ENCODE measurements at regions not wholly inside any gene's neighbourhood (a gene's known extent, or its start where the extent isn't known, plus 50 kb on each side); places are given as distances from the start of the nearest gene placed in this dataset.
"Not testable (repeated sequence)": the region's sequence is repeated elsewhere in the genome, so short reads cannot be mapped to it uniquely, and the experiment has no call there.

- Histone ChIP-seq H3K23ac (ENCODE audit: low read length) (no peak overlapping the region), H2AK5ac (ENCODE audit: low read length) (no peak overlapping the region), H3K4me3 (ENCODE audit: low read length) (no peak overlapping the region), H3K18ac (ENCODE audit: low read length) (no peak overlapping the region), H3K4me2 (ENCODE audit: low read length) (no peak overlapping the region), H2BK15ac (replicated peaks; ENCODE audit: low read depth) (no peak overlapping the region), H2BK120ac (ENCODE audit: low read depth, low read length) (no peak overlapping the region), H3K27me3 (ENCODE audit: insufficient read depth, low read length, poor library complexity) (no peaks in the 10 kb centered on the region), H3K79me1 (ENCODE audit: low read length) (no peaks in the 10 kb centered on the region), H3K4ac (ENCODE audit: low read depth, low read length) (no peak overlapping the region), H3K36me3 (ENCODE audit: control insufficient read depth, insufficient read depth, low read length) (no peaks in the 10 kb centered on the region), H3K9ac (ENCODE audit: low read length) (no peak overlapping the region), H3K79me2 (ENCODE audit: control insufficient read depth, insufficient read depth, low read length) (no peaks in the 10 kb centered on the region), H2BK5ac (ENCODE audit: low read length) (no peak overlapping the region), H3K27ac (ENCODE audit: low read depth, low read length) (no peak overlapping the region), H4K5ac (ENCODE audit: low read length) (no peak overlapping the region), H4K8ac (ENCODE audit: low read depth, low read length) (no peak overlapping the region), H3K56ac (ENCODE audit: low read length) (no peak overlapping the region), H3K4me1 (ENCODE audit: control insufficient read depth, low read depth, low read length) (peaks cover 2% of the 10 kb centered on the region)
- no peak for DNase-seq
These were observed 301.8 kb upstream of the GADL1 start for GRCh38 chr3:31196261-31196660.

GRCh38 chr3:31196881-31197364 is 302.5 kb upstream of the GADL1 start:
- H3K4ac ChIP-seq (ENCODE audit: low read depth, low read length) = peak overlapping the region; percentile 55
- H2BK5ac ChIP-seq (ENCODE audit: low read length) = no peak overlapping the region
- no peak overlapping the region for H4K8ac ChIP-seq (ENCODE audit: low read depth, low read length)
- no peak overlapping the region for H3K56ac ChIP-seq (ENCODE audit: low read length)
- H4K5ac ChIP-seq (ENCODE audit: low read length) = no peak overlapping the region
- H3K9ac ChIP-seq (ENCODE audit: low read length) = no peak overlapping the region
- H2BK120ac ChIP-seq (ENCODE audit: low read depth, low read length) = no peak overlapping the region
- no peak overlapping the region for H2AK5ac ChIP-seq (ENCODE audit: low read length)
- peak; percentile 14 for DNase-seq
- no peak overlapping the region for H3K4me2 ChIP-seq (ENCODE audit: low read length)
- H3K4me1 ChIP-seq (ENCODE audit: control insufficient read depth, low read depth, low read length) = peaks cover 2% of the 10 kb centered on the region
- no peak overlapping the region for H2BK15ac ChIP-seq (replicated peaks; ENCODE audit: low read depth)
- no peaks in the 10 kb centered on the region for H3K79me1 ChIP-seq (ENCODE audit: low read length)
- H3K4me3 ChIP-seq (ENCODE audit: low read length) = no peak overlapping the region
- H3K36me3 ChIP-seq (ENCODE audit: control insufficient read depth, insufficient read depth, low read length) = no peaks in the 10 kb centered on the region
- no peaks in the 10 kb centered on the region for H3K27me3 ChIP-seq (ENCODE audit: insufficient read depth, low read length, poor library complexity)
- H3K79me2 ChIP-seq (ENCODE audit: control insufficient read depth, insufficient read depth, low read length) = no peaks in the 10 kb centered on the region
- no peak overlapping the region for H3K23ac ChIP-seq (ENCODE audit: low read length)
- no CpG with 5 or more reads among the region's 7 CpGs for WGBS (ENCODE audit: extremely low coverage, insufficient coverage, low lambda C conversion rate)
- no peak overlapping the region for H3K27ac ChIP-seq (ENCODE audit: low read depth, low read length)
- H3K18ac ChIP-seq (ENCODE audit: low read length) = no peak overlapping the region

- Histone ChIP-seq H3K4ac (ENCODE audit: low read depth, low read length) (no peak overlapping the region), H4K8ac (ENCODE audit: low read depth, low read length) (no peak overlapping the region), H3K4me1 (ENCODE audit: control insufficient read depth, low read depth, low read length) (peaks cover 2% of the 10 kb centered on the region), H3K4me3 (ENCODE audit: low read length) (no peak overlapping the region), H3K36me3 (ENCODE audit: control insufficient read depth, insufficient read depth, low read length) (no peaks in the 10 kb centered on the region), H3K18ac (ENCODE audit: low read length) (no peak overlapping the region), H2AK5ac (ENCODE audit: low read length) (no peak overlapping the region), H3K79me2 (ENCODE audit: control insufficient read depth, insufficient read depth, low read length) (no peaks in the 10 kb centered on the region), H3K23ac (ENCODE audit: low read length) (no peak overlapping the region), H3K9ac (ENCODE audit: low read length) (no peak overlapping the region), H3K56ac (ENCODE audit: low read length) (no peak overlapping the region), H2BK5ac (ENCODE audit: low read length) (no peak overlapping the region), H3K27ac (ENCODE audit: low read depth, low read length) (no peak overlapping the region), H3K27me3 (ENCODE audit: insufficient read depth, low read length, poor library complexity) (no peaks in the 10 kb centered on the region), H4K5ac (ENCODE audit: low read length) (no peak overlapping the region), H2BK15ac (replicated peaks; ENCODE audit: low read depth) (no peak overlapping the region), H2BK120ac (ENCODE audit: low read depth, low read length) (no peak overlapping the region), H3K4me2 (ENCODE audit: low read length) (no peak overlapping the region), H3K79me1 (ENCODE audit: low read length) (no peaks in the 10 kb centered on the region)
- no peak for DNase-seq
- no CpG with 5 or more reads among the region's 2 CpGs for WGBS (ENCODE audit: extremely low coverage, insufficient coverage, low lambda C conversion rate)
These were observed 303.5 kb upstream of the GADL1 start for GRCh38 chr3:31197941-31198340.

GRCh38 chr3:31198890-31199289 is 304.4 kb upstream of the GADL1 start:
- no peaks in the 10 kb centered on the region for H3K79me1 ChIP-seq (ENCODE audit: low read length)
- no peak overlapping the region for H2BK5ac ChIP-seq (ENCODE audit: low read length)
- H3K18ac ChIP-seq (ENCODE audit: low read length) = no peak overlapping the region
- H3K23ac ChIP-seq (ENCODE audit: low read length) = no peak overlapping the region
- no peak overlapping the region for H3K56ac ChIP-seq (ENCODE audit: low read length)
- no peak overlapping the region for H3K4me3 ChIP-seq (ENCODE audit: low read length)
- H4K8ac ChIP-seq (ENCODE audit: low read depth, low read length) = no peak overlapping the region
- no peak for DNase-seq
- no peaks in the 10 kb centered on the region for H3K27me3 ChIP-seq (ENCODE audit: insufficient read depth, low read length, poor library complexity)
- no peak overlapping the region for H2AK5ac ChIP-seq (ENCODE audit: low read length)
- H4K5ac ChIP-seq (ENCODE audit: low read length) = no peak overlapping the region
- H3K79me2 ChIP-seq (ENCODE audit: control insufficient read depth, insufficient read depth, low read length) = no peaks in the 10 kb centered on the region
- H3K4me1 ChIP-seq (ENCODE audit: control insufficient read depth, low read depth, low read length) = peaks cover 2% of the 10 kb centered on the region
- no peak overlapping the region for H3K4ac ChIP-seq (ENCODE audit: low read depth, low read length)
- H3K9ac ChIP-seq (ENCODE audit: low read length) = no peak overlapping the region
- no peak overlapping the region for H3K4me2 ChIP-seq (ENCODE audit: low read length)
- no peaks in the 10 kb centered on the region for H3K36me3 ChIP-seq (ENCODE audit: control insufficient read depth, insufficient read depth, low read length)
- no peak overlapping the region for H2BK120ac ChIP-seq (ENCODE audit: low read depth, low read length)
- H2BK15ac ChIP-seq (replicated peaks; ENCODE audit: low read depth) = no peak overlapping the region
- no peak overlapping the region for H3K27ac ChIP-seq (ENCODE audit: low read depth, low read length)

GRCh38 chr3:31203960-31204795 is 309.7 kb upstream of the GADL1 start:
- Histone ChIP-seq H3K27me3 (ENCODE audit: insufficient read depth, low read length, poor library complexity) (no peaks in the 10 kb centered on the region), H3K18ac (ENCODE audit: low read length) (no peak overlapping the region), H4K8ac (ENCODE audit: low read depth, low read length) (no peak overlapping the region), H3K9ac (ENCODE audit: low read length) (no peak overlapping the region), H3K79me2 (ENCODE audit: control insufficient read depth, insufficient read depth, low read length) (no peaks in the 10 kb centered on the region), H3K23ac (ENCODE audit: low read length) (no peak overlapping the region), H3K56ac (ENCODE audit: low read length) (no peak overlapping the region), H3K4me2 (ENCODE audit: low read length) (no peak overlapping the region), H3K27ac (ENCODE audit: low read depth, low read length) (no peak overlapping the region), H3K4ac (ENCODE audit: low read depth, low read length) (no peak overlapping the region), H2AK5ac (ENCODE audit: low read length) (no peak overlapping the region), H3K36me3 (ENCODE audit: control insufficient read depth, insufficient read depth, low read length) (no peaks in the 10 kb centered on the region), H2BK5ac (ENCODE audit: low read length) (no peak overlapping the region), H3K4me3 (ENCODE audit: low read length) (no peak overlapping the region), H2BK120ac (ENCODE audit: low read depth, low read length) (no peak overlapping the region), H2BK15ac (replicated peaks; ENCODE audit: low read depth) (no peak overlapping the region), H3K79me1 (ENCODE audit: low read length) (no peaks in the 10 kb centered on the region), H3K4me1 (ENCODE audit: control insufficient read depth, low read depth, low read length) (no peaks in the 10 kb centered on the region), H4K5ac (ENCODE audit: low read length) (no peak overlapping the region)
- no CpG with 5 or more reads among the region's 5 CpGs for WGBS (ENCODE audit: extremely low coverage, insufficient coverage, low lambda C conversion rate)
- no peak for DNase-seq

- not testable (repeated sequence) for H2BK120ac ChIP-seq (ENCODE audit: low read depth, low read length); H3K9ac ChIP-seq (ENCODE audit: low read length); H2AK5ac ChIP-seq (ENCODE audit: low read length); DNase-seq; H2BK5ac ChIP-seq (ENCODE audit: low read length); H3K79me1 ChIP-seq (ENCODE audit: low read length); H2BK15ac ChIP-seq (replicated peaks; ENCODE audit: low read depth); H4K8ac ChIP-seq (ENCODE audit: low read depth, low read length); H3K18ac ChIP-seq (ENCODE audit: low read length); H3K23ac ChIP-seq (ENCODE audit: low read length); H3K4me1 ChIP-seq (ENCODE audit: control insufficient read depth, low read depth, low read length); H3K36me3 ChIP-seq (ENCODE audit: control insufficient read depth, insufficient read depth, low read length); H3K27ac ChIP-seq (ENCODE audit: low read depth, low read length); H3K79me2 ChIP-seq (ENCODE audit: control insufficient read depth, insufficient read depth, low read length); H3K4me3 ChIP-seq (ENCODE audit: low read length); H4K5ac ChIP-seq (ENCODE audit: low read length); H3K56ac ChIP-seq (ENCODE audit: low read length); H3K4ac ChIP-seq (ENCODE audit: low read depth, low read length); H3K27me3 ChIP-seq (ENCODE audit: insufficient read depth, low read length, poor library complexity); H3K4me2 ChIP-seq (ENCODE audit: low read length)
- no CpG with 5 or more reads among the region's 4 CpGs for WGBS (ENCODE audit: extremely low coverage, insufficient coverage, low lambda C conversion rate)
These were observed 310.3 kb upstream of the GADL1 start for GRCh38 chr3:31204796-31205056.
